Activated B cell treated with CpG ODN at 0.5 μM for 24 hours (primary cell): ENCODE measurements at regions not wholly inside any gene's neighbourhood (a gene's known extent, or its start where the extent isn't known, plus 50 kb on each side); places are given as distances from the start of the nearest gene placed in this dataset.

Experiments
- ATAC-seq: fragments of 200-7000 bp; cut with Tn5 transposase; one replicate; pipeline ENCODE4 v1.10.0; 2021; ENCODE audit warnings: low read depth, mild to moderate bottlenecking, moderate library complexity
- CTCF ChIA-PET: fragments of 350-600 bp; sonication (Branson Sonifier 250); formaldehyde crosslinking; loops from one replicate; lab custom pipeline; 2021; ENCODE audit warnings: antibody characterized with exemption; lab: Charles Lee
- POLR2A ChIA-PET: fragments of 350-600 bp; sonication (Branson Sonifier 250); formaldehyde crosslinking; loops from one replicate; lab custom pipeline; 2021; ENCODE audit warnings: antibody characterized with exemption; lab: Charles Lee
- DNase-seq: peaks from one replicate; pipeline ENCODE4 v3.0.0; 2022
- H3K27ac Mint-ChIP-seq: one replicate; pipeline ENCODE4 v1.8.0; 2020; ENCODE audit warnings: mixed read lengths
- H3K27me3 Mint-ChIP-seq: one replicate; pipeline ENCODE4 v1.8.0; 2021; ENCODE audit warnings: mixed read lengths
- H3K36me3 Mint-ChIP-seq: one replicate; pipeline ENCODE4 v1.8.0; 2021; ENCODE audit warnings: low read depth, mixed read lengths
- H3K4me1 Mint-ChIP-seq: one replicate; pipeline ENCODE4 v1.8.0; 2021; ENCODE audit warnings: mixed read lengths
- H3K4me3 Mint-ChIP-seq: one replicate; pipeline ENCODE4 v1.8.0; 2020; ENCODE audit warnings: mild to moderate bottlenecking, mixed read lengths
- H3K9me3 Mint-ChIP-seq: one replicate; pipeline ENCODE4 v1.8.0; 2020; ENCODE audit warnings: mixed read lengths
- CTCF ChIP-seq: fragments of 200-600 bp; IDR thresholded peaks from one replicate; pipeline ENCODE4 v1.8.0; 2022; ENCODE audit warnings: antibody characterized with exemption, mild to moderate bottlenecking
- intact Hi-C: fragments of 100-400 bp; cut with micrococcal nuclease; formaldehyde crosslinking; loops from one replicate; pipeline ENCODE4 v1.15.1; 2024

GRCh38 chr5:2499917-2500316, 251.6 kb downstream of the IRX2 start:
- POLR2A ChIA-PET: no interaction called here
- intact Hi-C loops: no loop called here
- no peak for ATAC-seq
- CTCF ChIA-PET: no interaction called here
- H3K27ac Mint-ChIP-seq: no peak overlapping the region
- H3K27me3 Mint-ChIP-seq: no peaks in the 10 kb centered on the region
- DNase-seq: no peak
- H3K4me3 Mint-ChIP-seq: no peak overlapping the region
- no peak for TF ChIP-seq CTCF
- H3K9me3 Mint-ChIP-seq: peaks cover 7% of the 10 kb centered on the region
- H3K4me1 Mint-ChIP-seq: no peaks in the 10 kb centered on the region
- no peaks in the 10 kb centered on the region for H3K36me3 Mint-ChIP-seq

GRCh38 chr5:2496891-2497290, 254.6 kb downstream of the IRX2 start:
- peaks cover 7% of the 10 kb centered on the region for H3K9me3 Mint-ChIP-seq
- no peak for TF ChIP-seq CTCF
- CTCF ChIA-PET: no interaction called here
- POLR2A ChIA-PET: no interaction called here
- DNase-seq (no peak), ATAC-seq (no peak)
- intact Hi-C loops: no loop called here
- no peak overlapping the region for H3K4me3 Mint-ChIP-seq
- no peaks in the 10 kb centered on the region for H3K36me3 Mint-ChIP-seq
- no peak overlapping the region for H3K27ac Mint-ChIP-seq
- no peaks in the 10 kb centered on the region for H3K4me1 Mint-ChIP-seq
- no peaks in the 10 kb centered on the region for H3K27me3 Mint-ChIP-seq

GRCh38 chr5:2496126-2496525, 255.4 kb downstream of the IRX2 start:
- Mint-ChIP-seq H3K27ac (no peak overlapping the region), H3K4me3 (no peak overlapping the region), H3K4me1 (no peaks in the 10 kb centered on the region), H3K9me3 (peaks cover 7% of the 10 kb centered on the region), H3K36me3 (no peaks in the 10 kb centered on the region), H3K27me3 (no peaks in the 10 kb centered on the region)
- ChIA-PET CTCF (no interaction called here), POLR2A (no interaction called here)
- no peak for TF ChIP-seq CTCF
- DNase-seq: no peak
- ATAC-seq: no peak
- intact Hi-C loops: no loop called here

- POLR2A ChIA-PET: no interaction called here
- Mint-ChIP-seq H3K27ac (no peak overlapping the region), H3K4me1 (no peaks in the 10 kb centered on the region), H3K36me3 (no peaks in the 10 kb centered on the region), H3K9me3 (peaks cover 2% of the 10 kb centered on the region), H3K4me3 (no peak overlapping the region), H3K27me3 (no peaks in the 10 kb centered on the region)
- CTCF ChIA-PET: no interaction called here
- ATAC-seq: no peak
- intact Hi-C loops: no loop called here
- no peak for TF ChIP-seq CTCF
- no peak for DNase-seq
These were observed 258.1 kb downstream of the IRX2 start for GRCh38 chr5:2493356-2493755.

GRCh38 chr5:2492476-2492875, 259.0 kb downstream of the IRX2 start:
- ATAC-seq (no peak), DNase-seq (no peak)
- Mint-ChIP-seq H3K4me3 (no peak overlapping the region), H3K27ac (no peak overlapping the region), H3K9me3 (peaks cover 3% of the 10 kb centered on the region), H3K27me3 (no peaks in the 10 kb centered on the region), H3K4me1 (no peaks in the 10 kb centered on the region), H3K36me3 (no peaks in the 10 kb centered on the region)
- ChIA-PET CTCF (no interaction called here), POLR2A (no interaction called here)
- intact Hi-C loops: no loop called here
- TF ChIP-seq CTCF: no peak
